HG03060 (cell line): ENCODE measurements at regions not wholly inside any gene's neighbourhood (a gene's known extent, or its start where the extent isn't known, plus 50 kb on each side); places are given as distances from the start of the nearest gene placed in this dataset.

Source experiments
- ATAC-seq: cut with Tn5 transposase; IDR thresholded peaks from one replicate; pipeline ENCODE4 v1.9.1; 2021; ENCODE audit warnings: low read depth, moderate number of reproducible peaks; ENCODE audit not compliant: unreplicated experiment

DNA sequence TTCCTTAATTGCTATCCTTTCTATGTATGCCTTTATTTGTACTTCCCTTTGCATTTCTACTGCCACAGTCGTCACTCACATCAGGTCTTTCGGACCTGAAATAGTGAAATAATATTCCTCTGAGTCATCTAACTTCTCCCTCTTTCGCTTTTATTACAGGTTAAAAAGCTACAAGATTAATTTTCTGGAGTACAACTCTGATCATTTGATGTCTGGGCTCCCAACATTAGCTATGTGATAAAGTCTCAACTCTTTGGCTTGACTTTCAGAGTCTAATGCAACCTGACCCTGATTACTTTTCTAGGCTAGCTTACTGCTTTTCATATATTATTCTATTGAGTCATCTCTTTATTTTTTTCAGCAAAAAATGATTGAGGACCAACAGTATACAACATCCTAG lies 638.8 kb upstream of the WWC1 start:
- ATAC-seq: no peak

DNA sequence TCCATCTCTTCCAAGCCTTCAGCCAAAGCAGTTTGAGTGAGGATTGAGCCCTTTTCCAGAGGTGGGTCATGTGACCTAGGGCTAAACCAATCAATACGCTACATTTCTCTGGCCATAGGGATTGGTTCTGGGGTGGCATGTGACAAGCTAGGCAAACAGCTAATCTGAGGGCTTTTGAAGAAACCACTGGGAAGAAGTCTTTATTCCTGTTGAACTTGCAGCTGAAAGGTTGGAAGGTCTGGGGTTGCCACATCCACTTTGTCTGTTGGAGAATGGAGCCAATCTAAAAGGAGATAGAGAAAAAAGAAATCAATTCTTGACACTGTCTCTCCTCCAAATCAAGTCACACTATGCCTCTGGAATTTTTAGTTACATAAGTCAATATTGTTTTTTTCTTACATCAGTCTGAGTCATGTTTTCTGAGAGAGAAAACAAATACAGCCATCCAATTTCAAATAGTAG lies 637.8 kb upstream of the WWC1 start:
- ATAC-seq: no peak

DNA sequence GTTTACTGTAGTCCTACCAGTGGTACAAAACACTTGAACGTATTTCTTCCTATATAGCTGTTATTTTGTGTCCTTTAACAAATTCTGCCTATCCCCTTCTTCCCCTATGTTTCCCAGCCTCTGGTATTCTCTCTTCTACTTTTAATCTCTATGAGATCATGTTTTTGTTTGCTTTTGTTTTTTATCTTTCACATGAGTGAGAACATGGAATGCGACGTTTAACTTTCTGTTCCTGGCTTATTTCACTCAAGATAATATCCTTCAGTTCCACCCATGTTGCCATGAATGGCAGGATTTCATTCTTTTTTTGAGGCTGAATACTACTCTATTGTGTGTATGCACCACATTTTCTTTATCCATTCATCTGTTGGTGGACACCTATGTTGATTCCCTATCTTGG lies 634.4 kb upstream of the WWC1 start:
- ATAC-seq: no peak

DNA sequence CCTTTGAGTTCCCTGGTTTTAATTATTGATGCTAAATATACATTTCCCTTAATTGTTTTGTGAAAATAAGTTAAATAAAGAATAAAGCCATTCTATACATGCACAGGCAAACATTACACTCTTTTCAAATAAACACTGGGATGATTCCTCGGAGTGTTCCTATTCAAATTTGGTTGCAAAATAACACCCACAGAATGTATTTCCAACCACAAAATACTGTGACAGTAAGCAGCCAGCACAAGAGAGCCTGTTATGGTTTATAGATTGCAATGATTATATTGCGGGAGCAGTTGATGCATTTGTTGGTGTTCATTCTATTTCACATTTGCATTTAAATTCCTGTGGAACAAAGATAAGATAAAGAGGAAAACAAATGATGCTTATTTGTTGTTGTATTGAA lies 632.6 kb upstream of the WWC1 start:
- ATAC-seq: no peak

DNA sequence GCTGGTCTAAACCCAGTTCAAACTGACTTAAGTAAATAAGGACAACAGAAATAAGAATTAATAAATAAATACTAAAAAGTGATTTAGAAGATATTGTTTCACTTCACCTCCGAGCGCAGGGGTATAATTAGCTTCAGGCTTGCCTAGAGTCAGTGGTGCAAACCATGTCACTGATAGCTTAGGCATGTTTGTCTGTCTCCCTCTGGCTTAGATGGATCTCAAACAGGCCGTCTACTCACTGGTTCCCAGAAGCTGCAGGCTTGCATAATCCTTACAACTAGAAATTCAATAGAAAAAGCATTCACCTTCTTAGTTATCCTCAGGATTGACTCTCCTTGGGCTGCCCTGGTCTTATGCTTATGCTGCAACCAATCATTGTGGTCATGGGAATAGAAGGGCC lies 629.8 kb upstream of the WWC1 start:
- no peak for ATAC-seq

DNA sequence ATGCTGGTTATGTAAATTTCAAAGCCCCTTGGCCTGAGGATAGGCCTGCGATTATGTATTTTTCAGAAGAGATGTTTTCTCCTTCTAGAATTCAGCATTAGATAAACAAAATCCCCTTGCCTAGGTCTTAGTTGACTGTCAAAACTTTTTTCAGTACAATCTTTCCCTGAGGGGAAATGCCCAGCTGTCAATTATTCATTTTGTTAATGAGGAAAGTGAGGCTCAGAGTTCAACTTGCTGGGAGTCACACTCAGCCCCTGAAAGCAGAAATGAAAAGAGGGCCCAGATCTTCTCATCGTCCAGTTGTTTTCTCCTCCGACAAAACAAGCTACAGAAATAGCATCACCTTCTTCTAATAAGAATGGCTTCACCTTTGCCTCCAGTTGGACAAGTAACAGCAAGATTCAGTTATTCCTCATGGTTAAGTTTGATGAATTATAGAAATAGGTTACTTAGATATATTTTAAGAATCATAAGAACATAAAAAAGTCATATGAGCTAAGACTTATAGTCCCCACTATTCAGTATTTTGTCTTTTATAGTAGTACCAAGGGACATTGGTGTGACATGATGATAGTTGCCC lies 627.1 kb upstream of the WWC1 start:
- ATAC-seq: no peak

DNA sequence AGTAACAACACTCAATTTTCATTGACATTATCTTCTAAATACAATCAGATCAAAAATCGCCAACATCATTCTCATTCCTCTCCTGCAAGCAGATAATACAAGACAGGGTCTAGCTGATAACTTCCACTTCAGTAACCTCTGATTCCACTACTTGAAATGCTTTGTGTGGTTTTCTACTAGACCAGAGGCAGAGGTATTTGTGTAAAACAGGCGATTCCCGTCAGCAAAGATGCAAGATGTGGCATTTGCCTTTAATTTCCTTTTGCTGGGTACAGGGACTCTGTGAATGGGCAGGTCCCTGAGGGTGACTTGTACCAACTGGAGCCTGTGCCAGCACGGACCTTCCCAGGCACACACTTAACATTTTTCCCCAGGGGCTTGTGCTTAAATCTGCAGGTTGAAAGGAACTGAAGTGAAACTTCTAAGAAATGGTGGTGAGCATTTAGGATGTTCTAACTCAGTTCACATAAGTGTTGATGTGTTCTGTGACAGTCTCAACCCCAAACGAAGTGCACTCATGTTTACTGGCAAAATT lies 625.5 kb upstream of the WWC1 start:
- no peak for ATAC-seq

DNA sequence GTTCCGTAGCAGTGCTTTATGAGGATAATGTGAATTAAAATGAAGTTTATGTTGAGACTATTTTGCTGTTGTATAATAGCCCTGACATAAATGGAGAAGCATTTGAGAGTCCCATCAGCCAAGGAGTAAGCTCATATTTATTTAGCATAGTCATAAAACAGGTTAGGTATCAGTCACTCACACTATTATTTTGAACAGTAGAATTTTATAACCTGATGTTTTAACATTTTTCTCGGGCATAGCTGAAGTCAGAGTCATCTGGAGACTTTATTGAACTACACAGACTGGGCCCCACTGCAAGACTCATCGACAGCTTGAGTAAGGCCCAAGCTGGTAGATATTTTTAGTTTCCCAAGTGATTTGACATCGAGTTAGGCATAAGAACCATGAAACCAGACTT lies 620.3 kb upstream of the WWC1 start:
- no peak for ATAC-seq

DNA sequence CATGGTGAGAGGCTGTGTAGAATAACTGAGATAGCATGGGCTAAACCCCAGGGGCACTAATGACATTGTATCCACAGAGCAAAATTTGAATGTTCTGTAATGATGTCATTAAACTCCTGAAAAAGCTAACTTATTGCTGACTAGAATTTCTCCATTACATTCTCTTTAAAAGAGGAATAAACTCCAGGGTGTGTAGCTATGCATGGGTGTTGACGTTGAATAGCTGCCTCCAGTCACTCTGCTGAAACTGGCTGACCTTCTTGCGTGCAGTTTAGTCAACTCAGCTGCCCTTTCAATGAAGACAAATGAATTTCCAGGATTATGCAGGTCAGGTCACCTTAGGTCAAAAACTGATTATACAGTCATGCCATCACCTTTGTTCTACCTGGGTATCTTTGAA lies 617.5 kb upstream of the WWC1 start:
- ATAC-seq: no peak

DNA sequence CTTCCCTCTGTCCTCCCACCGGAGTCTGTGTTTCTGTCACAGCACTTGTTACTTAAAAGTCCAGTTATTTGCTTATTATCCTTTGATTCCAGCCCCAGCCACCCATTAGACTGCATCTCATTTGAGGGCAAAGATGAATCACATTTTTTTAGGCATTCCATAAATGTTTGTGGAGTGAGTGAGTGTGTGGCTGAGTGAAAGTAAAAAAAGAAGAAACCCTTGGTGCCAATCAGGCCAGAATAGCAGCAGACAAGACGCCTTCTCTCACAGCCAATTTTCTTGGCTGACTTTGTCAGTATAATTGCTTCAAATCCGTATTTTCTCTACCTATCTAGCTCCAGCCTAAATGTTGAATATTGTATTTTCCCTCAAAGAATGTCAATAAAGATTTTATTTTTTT lies 613.0 kb upstream of the WWC1 start:
- no peak for ATAC-seq

DNA sequence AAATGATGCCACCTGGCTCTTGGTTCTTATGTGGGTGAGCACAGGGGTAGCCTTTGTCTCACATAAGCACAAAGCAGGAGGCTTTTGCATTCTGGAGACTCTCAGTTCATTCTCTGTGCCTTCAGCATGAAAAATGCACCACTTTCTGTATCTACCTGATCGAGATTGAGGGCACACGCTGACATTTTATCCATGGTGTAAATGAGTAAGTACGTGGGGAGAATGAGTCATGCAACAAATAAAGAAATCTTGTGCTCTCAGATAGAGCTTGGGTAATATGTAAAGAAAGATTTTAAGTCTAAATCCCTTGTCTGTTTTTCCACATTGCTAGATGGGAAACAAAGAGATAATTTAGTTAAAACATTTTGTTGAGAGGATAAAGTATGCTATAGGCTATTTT lies 607.2 kb upstream of the WWC1 start:
- ATAC-seq: no peak

DNA sequence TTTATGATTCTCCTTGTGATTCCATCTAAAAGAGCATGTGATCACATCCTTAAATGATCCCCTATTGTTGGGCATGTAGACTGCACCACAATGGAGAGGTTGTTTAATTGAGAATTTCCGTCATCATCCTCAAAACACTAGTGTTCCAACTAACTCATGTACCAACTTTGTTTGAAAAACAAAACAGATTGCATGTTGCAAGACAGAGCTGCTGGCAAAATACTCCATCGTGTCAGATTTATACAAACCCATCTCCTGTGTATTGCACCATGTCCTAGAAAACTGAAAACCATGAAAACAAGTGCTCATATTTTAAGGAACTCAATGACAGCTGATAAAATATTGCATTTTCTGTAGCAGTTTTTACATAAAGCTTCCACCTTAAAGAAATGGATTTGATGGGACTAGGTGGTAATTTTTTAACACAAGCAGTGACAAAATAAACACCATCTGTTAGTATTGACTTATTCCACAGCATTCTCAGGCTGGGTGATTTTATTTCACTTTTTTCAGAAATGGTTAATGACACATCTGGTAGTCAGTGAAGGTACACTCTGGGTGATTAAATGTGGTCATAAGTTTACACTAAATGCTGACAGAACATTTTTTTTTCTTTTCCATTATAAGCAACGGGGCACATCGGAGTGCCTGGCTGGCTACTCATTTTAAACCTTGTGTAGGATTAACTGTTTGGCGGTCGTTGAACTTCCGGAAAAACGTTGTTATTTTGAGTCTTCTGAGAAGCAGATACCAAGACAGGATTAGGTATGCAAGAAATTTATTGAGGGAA lies 602.9 kb upstream of the WWC1 start:
- no peak for ATAC-seq

DNA sequence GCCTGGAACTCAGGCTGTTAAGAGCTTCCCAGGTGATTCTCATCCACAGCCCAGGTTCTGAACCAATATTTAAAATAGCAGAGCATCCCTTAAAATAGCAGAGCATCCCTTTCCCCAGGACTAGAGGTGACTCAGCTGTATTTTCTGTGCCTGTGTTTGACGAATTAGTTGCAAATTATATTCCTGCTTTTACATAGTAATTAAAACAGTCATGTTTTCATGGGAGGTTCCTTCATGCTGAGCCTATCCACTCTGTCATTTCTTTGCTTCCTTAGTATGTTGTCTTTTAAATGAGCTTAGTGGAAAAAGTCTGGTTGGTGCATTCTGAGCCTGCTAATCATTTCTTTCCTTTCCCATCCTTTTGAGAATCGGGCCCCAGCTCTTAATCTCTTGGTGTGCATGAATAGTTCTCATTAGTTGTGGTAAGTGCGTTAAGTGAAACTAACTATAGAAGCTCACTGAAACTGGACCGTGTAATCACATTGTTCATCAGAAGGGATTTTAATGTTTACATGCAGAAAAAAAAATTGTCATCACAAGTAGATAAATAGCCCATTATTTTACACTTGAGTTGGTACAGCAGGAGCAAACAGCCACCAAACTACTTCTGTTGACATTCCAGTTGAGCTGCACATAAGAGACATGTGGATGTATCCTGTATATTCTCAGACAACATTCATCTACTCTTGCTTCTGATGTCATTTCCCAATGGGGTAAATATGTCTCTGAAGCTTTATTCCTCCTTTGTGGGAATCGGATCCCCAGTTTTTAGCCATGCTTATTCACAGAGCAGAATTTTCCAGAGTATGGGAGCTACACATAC lies 596.9 kb upstream of the WWC1 start:
- ATAC-seq: no peak

DNA sequence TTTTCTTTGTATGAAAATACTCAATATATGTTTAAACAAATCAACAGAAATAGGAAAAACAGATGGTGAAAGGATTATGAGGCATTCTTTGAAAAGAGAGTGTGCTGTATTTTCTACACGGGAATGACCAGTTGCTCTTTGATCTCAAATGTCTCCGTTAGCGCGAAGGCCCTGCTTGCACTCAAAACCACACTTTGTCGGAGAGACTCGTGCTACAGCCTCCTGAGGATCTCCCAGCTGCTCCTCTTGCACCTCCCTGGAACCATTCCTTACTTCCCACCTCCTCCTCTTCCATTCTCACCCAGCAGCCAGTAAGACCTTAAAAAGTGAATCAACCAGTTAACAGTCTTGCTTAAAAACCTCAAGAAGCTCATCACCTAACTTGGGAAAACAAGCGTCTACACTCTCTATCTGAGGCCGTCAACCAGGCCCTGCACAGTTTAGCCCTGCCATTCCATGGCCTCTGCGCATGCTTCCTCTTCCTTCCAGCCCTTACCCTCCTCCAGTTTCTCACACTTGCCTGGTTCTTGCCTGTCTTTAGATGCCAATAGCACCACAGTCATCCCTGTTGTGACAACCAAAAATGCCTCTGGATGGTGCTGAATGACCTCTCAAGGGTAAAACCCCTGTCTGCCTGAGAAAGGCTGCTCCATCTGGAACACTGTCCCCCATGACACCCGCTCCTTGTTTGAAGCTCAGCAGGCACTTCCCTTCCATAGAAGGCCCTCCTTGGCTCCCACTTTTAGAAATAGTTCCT lies 594.7 kb upstream of the WWC1 start:
- no peak for ATAC-seq

DNA sequence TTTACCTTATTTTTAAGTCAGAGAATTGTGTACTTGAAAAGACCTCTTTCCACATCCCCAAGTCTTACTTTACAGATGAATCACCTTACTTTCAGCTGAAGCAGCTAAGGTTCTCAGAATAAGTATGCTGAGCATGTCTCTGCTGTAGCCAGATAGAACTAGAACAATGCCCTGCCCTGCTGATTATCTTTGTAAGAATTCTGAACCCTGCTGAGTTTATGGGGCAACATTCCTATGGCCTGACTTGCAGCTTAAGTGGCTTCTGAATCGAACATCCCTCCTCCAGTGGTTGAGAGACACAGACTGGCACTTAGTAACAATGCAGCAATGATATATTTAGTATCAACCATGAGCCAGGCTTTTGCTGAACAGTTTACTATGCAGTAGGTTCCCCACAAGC lies 592.0 kb upstream of the WWC1 start:
- no peak for ATAC-seq

DNA sequence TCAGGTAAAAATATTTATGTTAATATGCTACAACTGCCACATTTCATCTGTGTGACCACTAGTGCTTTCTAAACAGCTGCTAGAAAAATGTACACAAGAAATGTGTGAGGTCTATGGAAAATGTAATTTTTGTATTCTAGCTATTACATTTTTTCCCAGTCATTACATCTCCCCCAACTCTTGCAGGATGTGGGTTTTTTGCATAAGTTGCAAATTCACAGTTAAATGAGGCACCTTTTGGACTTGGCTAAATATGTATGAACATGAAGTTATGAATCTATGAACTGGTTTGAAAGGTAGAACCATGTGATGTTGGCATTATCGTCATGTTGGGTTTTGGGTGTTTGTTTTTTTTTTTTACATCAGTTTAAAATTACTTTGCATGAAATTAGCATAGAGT lies 590.4 kb upstream of the WWC1 start:
- no peak for ATAC-seq

DNA sequence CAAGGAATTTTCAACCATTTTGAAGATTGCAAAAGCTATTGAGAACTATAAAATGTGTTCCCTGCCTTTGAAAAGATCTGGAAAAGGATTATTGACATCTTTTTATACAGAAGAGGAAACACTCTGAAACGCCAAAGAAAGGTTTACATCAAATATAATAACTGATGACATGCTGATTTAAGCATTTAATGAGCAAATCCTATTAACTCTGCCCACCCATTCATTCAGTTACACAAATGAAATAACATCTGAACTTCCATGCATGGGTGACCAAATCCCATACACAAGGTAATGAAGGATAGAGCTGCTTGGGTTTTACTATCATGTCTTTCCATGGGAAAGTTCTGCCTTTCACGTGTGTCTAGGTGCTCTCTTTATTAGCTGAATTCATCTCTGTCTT lies 589.4 kb upstream of the WWC1 start:
- ATAC-seq: no peak

DNA sequence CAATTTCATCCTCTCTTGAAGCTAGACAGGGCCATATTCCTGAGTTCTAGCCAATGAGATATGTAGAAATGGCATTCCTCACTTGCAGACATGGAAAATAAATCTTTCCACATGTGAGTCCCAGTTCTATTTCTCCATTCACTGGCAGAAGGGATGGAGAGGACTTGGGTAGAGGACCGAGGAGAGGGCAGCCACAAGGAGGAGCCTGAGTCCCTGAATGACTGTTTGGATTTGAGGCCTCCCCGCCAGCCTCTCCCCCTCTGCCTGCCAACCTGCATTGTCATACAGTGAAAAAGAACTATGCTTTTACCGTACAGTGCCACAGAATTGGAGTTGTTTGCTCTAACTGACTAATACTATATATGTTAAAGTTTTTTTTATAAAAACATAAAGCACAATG lies 583.0 kb upstream of the WWC1 start:
- ATAC-seq: no peak

DNA sequence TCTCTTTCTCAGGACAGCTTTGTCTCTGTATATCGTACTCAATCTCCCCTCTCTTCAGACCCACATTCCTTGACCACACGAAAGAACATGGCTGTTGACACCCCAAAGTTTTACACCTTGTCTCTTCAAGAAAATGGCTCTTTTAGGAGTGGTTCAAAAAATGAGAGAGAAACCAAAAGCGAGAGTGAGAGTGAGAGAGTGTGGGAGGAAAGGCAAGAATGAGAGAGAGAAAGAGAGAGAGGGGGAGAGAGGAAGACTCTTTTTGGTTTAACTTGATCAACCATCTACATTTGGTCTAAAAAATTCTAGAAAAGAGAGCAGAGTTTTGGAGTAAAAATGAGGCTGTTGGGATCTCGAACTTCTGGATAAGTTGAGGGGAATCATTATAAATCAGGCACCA lies 581.8 kb upstream of the WWC1 start:
- no peak for ATAC-seq

DNA sequence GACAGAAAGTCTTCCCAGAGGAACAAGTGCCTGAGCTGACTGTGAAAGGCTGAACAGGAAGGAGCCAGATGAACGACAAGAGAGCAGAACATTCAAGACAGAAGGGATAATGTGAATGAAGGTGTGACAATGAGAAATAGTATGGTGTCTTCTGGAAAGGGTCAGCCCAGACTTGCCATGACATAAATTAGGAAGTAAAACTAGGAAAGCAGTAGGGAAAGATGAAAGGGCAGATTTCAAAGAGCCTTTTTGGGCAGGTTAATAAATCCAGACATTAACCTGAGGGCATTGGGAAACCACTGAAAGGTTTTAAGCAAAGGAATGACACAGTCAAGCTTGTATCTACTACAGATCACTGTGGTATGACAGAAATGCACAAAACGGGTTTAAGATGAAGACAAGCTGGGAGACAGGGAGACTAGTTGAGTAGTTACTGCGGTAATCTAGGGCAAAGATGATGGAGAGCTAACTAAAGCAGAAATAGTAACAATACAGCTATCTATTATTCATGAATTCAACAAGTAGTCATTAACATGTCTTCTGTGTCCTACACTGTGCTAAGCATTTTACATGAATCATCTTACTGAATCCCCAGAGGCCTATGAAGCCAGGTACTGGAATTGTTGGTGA lies 580.9 kb upstream of the WWC1 start:
- no peak for ATAC-seq
